PC-9 (cell line): ENCODE measurements at regions not wholly inside any gene's neighbourhood (a gene's known extent, or its start where the extent isn't known, plus 50 kb on each side); places are given as distances from the start of the nearest gene placed in this dataset.

Source experiments
- CTCF ChIP-seq: fragments of 200-600 bp; sonication (generic); conservative IDR thresholded peaks from 2 replicates; pipeline ENCODE4 v1.6.1; 2017; ENCODE audit warnings: mixed run types, antibody characterized with exemption, mild to moderate bottlenecking, moderate library complexity
- EZH2 ChIP-seq: fragments of 200-600 bp; sonication (generic); IDR thresholded peaks from 2 replicates; pipeline ENCODE4 v1.8.0; 2017; ENCODE audit warnings: antibody characterized with exemption, low read depth

GRCh38 chr3:88775026-88775690, 332.3 kb upstream of the EPHA3 start:
- TF ChIP-seq EZH2, result no peak
- no peak for TF ChIP-seq CTCF
